NCI-H748 (cell line): ENCODE measurements at regions not wholly inside any gene's neighbourhood (a gene's known extent, or its start where the extent isn't known, plus 50 kb on each side); places are given as distances from the start of the nearest gene placed in this dataset.
"Not testable (repeated sequence)": the region's sequence is repeated elsewhere in the genome, so short reads cannot be mapped to it uniquely, and the experiment has no call there.

Experiments used
- DNase-seq: peaks from one replicate; lab custom pipeline; 2025; ENCODE audit not compliant: unreplicated experiment; lab: John Stamatoyannopoulos, UW

DNA sequence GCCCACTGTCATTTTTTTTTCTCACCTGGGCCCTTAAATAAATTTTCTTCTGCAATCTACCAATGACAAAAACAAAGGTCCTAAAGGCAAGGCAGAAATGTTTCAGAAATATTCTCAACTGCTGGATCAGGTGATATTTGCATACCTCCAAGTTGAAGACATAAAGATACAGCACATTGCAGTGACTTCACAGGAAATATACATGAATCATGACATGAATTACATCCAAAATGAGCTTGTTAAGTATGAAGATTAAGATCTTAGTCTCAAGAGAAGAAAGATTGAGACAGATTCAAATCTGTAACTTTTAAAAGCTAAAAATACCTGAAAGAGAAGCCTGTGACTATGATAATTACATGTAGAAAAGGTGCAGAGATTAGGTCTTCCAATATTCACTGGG, 207.8 kb downstream of the SIPA1L2 start:
- no peak for DNase-seq

DNA sequence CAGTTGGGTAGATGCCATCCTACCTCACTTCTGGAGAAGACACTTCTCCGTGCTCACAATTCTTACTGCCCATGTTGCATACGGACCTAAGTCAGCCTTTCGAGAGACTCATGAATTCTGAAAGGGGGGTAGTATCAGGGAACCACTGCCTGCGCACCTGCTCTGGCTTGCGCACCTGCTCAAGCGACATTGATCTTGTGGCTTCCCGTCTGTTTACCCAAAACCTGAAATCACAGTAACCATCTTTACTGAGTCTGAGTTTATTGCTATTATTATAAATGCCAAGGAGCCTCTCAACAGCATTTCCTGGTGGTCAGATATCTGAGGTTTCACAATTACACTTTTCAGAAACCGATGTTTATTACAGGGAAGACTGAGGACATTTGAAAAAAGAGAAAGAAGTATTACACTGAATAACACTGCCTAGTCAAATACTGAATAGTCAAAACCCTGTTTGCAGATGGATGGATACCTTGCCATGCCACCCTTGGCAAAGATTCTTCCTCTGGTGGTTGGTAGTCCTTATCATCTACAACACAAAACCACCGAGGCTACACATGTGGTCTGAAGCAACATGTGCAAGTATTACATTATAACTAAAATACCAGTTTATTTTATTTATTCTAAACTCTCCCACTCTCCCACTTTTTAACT, 208.7 kb downstream of the SIPA1L2 start:
- DNase-seq, result peak; percentile 90

DNA sequence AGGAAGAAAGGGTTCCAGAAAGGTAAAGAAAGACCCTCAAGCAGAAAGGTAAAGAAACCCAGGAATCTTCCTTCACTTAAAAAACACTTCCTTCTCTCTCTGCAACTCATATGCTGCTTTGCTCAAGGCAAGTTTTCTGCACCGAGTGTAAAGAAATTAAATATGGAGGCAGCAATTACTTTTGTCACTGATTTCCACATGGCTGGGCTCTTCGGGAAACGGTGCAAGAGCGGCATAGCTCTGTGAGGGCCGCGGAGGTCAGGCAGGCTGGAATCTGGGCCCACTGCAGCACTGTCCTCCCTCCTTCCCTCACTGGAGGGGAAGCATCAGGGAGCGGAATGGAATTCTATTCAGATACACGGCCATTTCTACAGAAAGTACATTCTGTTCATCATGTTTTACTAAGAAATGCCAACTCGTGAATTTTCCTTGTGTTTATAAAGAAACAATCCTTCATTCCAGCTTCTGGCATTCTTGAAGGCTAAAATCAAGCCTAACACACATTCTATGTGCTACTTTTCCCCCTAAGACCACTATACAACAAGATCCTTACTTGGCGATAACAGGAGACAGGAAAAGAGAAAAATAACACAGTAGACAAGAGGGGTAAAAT, 212.2 kb downstream of the SIPA1L2 start:
- no peak for DNase-seq

DNA sequence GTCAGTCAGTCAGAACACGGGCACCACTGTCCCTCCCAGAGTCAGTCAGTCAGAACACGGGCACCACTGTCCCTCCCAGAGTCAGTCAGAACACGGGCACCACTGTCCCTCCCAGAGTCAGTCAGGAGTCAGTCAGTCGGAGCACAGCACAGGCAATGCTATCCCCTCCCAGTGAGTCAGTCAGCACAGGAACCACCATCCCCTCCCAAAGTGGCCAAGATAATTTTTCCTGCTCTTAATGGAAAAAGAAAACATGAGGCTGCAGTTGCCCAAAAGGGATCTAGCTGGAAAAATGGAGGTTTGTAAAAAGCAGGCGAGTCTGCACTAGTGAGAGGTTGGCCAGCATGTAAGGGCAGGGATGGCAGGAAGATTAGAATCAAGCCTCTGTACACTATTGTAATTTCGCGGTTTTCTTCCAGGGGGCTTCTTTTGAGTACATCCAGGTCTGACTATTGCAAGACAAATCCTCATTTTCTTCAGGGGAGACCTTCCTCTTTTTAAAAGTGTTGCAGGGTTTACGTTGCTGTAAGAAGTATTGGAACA, 213.8 kb downstream of the SIPA1L2 start:
- DNase-seq, result peak; percentile 20

DNA sequence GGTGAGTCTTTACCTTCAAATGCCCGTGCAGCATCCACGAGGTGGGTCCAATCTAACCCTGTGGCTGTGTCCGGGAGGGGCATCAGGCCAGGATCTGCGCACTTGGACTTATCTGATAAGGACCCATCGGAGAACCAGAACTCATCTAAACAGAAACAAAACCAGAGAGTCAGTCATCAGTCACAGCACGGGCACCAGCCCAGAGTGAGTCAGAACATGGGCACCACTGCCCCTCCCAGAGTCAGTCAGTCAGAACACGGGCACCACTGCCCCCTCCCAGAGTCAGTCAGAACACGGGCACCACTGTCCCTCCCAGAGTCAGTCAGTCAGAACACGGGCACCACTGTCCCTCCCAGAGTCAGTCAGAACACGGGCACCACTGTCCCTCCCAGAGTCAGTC, 214.5 kb downstream of the SIPA1L2 start:
- DNase-seq, result not testable (repeated sequence)

DNA sequence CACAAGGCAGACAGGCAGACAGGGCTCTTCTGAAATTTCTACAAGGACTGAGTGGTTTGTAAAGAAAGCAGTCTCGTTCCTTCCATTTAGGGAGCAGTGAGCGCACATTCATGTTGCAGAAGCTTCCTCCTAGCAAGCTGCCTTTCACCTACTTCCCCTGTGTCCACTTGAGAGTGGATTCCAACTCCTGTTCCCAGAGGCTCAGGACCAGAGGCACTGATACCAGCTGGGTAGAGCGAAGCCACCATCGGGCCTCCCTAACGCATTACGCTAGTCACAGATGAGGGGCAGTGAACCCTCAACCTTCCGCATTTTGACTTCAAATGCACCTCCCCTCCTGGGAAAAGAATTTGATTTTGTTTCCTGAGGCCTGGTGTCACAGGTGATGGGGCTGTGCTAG, 215.8 kb downstream of the SIPA1L2 start:
- no peak for DNase-seq

DNA sequence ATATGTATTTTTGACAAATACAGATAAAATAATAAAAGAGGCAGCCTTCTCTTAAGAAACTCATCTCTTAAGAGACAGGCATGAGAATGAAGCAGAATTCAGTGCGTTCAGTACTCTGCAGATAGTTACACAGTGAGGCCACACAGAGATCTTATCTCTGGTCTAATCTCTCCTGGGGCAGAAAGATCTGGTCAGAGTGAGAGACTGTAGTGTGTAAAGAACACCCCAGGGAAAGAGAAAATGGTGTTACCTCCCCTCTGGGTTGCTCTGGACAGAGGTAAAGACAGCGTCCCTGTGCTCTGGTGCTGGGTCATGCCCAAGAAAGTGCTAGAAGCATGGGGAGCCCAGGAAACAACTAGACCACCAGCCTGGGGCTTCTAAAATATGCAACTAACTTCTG, 216.3 kb downstream of the SIPA1L2 start:
- DNase-seq, result no peak

DNA sequence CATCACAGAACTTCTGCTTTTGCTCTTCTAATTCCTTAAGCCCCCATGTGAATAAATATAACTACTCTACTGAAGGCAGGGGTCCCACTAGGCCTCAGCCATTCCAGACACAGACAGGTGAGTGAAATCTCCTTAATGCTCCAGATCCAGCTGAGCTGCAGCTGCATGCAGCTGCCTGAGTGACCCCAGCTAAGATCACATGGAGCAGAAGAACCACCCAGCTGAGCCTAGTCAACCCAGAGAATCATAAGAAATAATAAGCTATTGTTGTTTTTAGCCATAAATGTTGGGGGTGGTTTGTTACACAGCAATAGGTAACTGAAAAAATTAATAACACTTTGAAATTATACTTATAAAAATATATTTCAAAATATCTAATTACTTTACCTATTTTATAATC, 220.3 kb downstream of the SIPA1L2 start:
- no peak for DNase-seq

DNA sequence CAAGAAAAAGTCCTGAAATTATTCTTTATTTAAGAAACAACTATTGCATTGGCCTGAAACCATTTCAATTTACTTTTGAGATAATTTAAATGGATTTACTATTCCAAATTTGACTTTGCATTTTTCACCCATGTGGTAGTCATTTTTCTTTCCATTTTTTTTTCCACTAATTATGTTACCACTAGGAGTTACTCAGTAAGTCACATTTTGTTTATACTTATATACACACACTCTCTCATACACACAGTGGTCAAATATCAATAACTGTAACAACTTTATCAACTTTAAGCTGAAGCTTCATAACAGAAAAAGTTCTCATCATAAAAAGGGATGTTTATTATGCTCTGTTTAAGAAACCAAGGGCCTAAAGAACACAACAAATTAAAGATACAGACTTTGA, 222.8 kb downstream of the SIPA1L2 start:
- no peak for DNase-seq

DNA sequence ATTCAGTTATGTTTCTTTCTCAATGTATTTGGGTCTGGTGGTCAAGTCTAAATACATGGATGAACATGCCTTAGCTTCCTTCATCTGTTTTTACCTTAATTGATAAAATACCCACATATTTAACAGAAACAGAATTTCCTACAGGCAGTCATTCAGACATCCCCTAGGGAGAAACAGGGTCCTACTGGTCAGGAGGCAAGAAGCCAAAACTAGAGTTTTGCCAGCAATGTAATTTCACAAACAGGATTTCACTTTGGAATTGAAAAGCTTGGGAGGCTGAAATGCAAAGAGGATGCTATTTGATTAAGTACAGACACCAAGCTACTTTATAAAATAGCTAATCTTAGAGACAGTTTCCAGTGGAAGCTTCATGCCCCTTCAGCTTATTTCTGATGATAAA, 224.2 kb downstream of the SIPA1L2 start:
- no peak for DNase-seq

DNA sequence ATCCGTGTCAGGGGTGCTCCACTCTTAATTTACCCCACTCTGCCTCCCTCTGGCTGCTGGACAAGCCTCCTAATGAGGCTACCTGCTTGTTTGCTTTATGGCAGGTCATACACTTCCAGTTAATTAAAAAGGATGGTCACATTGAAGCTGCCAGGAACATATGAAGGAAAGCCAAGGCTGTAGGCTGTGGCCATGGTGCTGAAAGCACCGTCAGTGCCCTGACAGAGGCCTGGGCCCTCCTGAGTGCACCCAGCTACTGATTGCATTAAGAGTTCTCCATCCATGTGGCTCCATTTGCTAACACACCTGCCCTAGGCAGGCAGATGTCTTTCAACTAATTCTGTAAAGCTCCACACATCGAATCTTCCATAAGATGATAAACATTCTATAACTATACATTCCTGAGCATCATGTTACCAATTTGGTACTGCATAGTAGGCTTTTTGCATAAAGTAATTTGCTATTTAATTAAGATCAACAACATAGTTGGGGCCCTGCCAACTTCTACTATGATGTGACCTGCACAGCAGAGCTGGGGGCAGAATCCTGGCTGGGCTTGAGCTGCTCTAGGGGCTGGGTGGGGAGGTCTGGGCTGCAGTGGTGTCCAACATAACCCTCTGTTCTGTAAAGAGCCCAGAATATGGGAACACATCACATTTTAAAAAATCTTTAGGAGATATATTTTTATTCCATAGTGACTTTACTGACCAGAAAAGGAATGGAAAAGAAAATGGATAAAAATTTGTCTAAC, 224.8 kb downstream of the SIPA1L2 start:
- DNase-seq, result peak; percentile 9

DNA sequence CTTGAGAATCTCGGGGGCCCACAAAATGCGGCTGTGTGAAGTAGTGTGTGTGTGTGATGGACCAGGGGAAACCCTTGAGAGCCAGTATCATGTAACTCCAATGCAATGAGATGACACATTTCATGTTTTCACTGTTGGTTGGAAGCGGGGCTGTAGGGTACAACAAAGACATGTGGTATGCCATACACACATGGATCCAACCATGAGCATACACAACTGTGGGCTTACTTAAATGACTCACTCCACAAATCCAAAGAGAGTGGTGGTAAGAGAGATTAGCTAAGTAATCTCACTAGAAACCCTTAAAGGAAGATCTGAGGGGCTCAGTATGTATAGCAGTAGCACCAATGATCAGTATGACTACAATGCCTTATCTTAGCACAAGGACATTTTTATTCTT, 225.7 kb downstream of the SIPA1L2 start:
- DNase-seq, result no peak

DNA sequence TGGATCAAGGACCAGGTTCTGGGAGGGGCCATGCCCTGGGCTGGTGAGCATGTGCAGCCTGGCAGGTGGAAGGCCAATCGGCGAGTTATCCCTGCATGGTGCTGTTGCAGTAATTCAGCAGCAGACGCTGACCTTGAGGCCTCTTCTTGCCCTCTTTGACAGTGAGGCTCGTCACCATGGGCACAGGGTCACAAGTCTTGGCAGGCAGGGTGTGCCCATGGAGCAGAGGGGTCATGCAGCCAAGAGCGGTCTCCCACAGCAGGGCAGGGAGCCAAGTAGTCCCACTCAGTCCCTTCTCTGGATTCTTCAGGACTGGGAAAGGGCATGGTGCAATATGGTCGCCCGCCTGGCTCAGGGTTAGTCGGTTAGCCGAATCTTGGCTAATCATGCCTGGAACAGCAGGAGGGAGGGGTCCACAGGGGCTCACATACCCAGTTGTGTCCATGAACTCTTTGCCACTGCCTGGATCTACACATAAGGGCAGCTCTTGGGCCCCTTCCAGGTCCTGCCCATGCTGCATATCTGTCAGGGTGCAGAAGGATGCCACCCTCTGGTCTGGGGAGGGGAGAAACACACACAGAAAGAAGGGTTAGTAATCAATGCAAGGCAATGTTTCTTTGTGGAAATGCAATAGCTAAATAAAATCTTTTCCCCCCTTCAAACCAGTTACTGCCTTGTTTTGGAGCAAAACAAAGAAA, 226.8 kb downstream of the SIPA1L2 start:
- no peak for DNase-seq

DNA sequence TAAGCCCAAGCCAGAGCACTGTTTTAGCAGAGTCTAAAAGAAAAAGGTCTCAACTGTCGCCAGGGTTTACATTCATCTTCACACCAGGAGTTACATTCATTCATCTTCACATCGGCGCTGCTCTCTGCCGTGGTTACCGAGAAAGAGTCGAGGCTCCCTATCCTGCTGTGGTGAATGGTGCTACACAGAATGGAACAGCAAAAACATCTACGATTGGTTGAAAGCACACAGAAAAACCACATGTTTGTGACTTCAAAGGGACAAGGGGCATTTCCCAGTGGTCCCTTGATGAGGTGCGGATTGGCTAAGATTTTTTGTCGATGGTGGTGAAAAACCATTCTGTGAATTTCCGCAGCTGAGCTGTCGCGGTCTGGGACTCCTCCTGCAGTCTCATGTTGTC, 231.1 kb downstream of the SIPA1L2 start:
- no peak for DNase-seq

DNA sequence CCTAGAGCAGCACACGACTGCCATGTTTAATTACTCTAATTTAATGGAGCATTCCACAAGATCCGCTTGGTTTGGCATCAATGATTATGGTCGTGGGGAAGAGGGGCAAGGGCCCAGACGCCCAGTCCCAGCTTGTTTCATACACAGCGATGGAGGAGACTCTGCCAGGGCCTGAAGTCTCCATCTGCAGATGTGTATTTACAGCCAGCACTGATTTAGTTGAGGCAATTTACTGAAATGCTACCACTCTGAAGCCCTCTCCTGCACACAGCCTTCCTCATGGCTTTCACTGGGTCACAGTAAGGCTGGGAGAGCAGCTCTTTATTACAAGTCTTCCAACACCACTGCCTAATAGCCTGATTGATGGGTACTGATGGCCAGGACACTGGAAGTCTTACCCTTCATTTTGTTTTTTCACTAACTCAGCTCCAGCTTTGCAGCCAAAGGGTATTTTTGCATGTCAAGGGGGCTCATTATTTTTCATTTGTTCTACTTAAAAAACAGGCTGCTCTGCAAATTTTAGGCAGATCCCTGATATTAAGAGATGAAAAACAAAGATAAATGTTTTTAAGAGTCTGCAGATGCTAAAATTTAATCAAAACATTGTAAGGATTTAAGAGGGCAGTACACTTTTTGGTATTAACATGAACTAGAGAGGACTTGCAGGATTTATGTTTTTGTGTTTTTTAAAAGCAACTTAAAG, 236.3 kb downstream of the SIPA1L2 start:
- DNase-seq, result no peak

DNA sequence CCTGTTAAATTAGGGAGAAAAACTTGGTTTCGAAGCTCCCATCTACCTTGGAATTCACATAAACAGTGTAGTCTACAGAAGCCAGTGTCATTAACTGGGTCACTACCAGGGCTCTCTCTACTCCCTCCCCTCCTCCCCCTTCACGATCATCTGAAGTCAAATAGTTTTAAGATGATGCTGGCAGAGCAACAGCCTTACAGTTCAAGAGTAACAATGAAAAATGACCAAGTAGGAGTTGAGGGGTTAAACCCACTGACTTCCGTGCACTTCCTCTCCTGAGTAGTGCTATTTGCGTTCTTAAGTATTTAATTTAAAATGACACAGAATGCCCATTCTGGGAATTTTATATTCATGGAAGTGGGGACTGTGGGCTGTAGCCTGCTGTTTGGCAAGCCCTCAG, 236.9 kb downstream of the SIPA1L2 start:
- DNase-seq, result no peak

DNA sequence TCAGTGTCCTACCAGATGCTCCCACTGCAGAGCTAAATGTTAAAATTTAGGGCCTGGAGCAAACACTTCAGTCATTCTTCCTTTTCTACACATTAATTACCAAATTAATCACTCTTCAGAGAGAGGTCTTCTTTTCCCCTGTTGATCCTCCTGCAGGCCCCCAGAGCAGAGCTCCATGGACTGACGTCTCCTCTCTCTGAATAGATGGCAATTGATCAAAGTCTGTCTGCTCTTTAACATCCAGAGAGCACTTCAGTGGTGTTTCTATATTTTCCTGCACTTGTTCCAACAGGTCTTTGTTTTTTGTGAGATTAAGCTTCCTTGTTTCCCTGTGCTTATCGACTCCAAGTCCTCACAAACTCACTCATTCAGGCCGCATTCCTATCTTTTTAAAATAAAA, 239.3 kb downstream of the SIPA1L2 start:
- DNase-seq, result no peak

DNA sequence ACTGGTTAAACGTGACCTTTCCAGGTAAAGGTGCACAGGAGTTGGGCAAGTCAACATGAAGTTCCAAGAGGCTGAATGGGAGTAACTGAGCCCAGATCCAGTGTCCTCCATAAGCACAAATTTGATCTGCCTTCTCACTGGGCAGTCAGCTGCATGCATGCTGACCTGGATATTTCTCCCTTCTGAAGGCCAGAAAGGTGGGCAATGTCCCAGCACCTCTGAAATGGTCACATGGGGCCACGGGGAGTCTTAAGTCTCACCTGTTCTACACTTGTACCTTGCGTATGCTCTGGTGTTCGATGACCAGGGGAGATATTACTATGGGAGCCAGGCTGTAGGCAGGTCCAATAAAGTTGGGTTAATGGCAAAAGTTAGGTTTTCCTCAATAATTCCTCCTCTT, 240.2 kb downstream of the SIPA1L2 start:
- DNase-seq, result no peak

DNA sequence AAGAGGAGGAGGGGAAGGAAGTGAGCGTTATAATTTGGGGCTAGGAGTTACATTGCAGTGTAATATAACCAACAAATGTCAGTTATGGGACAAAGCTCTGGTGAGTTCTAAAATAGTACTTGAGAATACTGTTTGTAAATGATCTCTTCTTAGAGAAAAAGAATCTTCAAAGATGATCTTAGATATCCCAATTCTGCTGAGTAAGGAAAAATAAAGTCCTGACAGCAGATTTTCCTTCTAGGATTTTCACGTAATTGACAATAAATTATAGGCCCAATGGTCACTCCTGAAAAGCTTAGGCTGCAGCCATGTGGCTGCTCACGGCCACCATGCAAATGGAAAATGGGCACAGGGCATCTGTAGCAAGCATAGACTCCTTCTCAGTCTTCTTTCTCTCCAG, 241.6 kb downstream of the SIPA1L2 start:
- no peak for DNase-seq

DNA sequence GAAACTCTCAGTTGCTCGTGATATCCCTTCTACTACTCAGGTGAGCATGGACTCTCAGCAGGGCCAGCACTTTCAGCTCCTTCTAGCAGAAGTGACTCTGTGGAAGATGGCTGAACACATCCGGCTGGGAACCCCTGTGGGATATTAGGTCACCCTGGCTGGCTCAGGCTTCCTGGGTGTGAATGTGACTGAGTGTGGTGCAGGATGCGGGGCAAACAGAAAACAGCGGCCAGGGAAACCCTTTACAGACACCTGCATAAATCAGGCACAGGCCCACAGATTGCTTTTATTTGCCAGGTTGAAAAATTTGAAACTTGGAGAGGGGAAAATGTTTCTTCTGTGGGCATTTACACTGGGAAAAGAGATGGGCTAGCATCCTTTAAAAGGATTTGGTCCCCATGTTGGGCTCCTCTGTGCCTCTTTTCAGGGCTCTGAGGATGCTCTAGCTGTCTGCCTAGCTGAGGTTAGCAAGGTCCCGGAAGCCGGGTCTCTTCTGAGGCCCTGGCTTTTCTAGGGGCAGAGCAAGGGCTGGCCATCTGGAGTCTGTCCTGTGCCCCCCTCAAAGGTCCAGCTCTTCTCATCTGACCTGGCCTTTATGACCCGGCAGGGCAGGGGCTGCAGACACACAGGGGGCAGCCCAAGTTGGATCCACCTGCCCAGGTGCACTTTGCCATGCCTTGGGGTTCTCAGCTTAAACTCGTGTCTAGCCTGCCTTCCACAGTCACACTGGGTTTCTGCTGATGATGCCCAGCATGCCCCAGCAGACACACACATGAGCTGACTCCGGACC, 243.0 kb downstream of the SIPA1L2 start:
- no peak for DNase-seq
